ENCODE measurements at regions not wholly inside any gene's neighbourhood (a gene's known extent, or its start where the extent isn't known, plus 50 kb on each side); places are given as distances from the start of the nearest gene placed in this dataset.
"Not testable (repeated sequence)": the region's sequence is repeated elsewhere in the genome, so short reads cannot be mapped to it uniquely, and the experiment has no call there.

- Histone ChIP-seq H3K4me1 (ENCODE audit: control insufficient read depth, low read length) (no peaks in the 10 kb centered on the region), H3K4me2 (ENCODE audit: low read length) (no peak overlapping the region), H3F3A (ENCODE audit: control insufficient read depth, insufficient read depth) (no peaks in the 10 kb centered on the region), H3K9me3 (ENCODE audit: control insufficient read depth, insufficient read depth, low read length) (no peaks in the 10 kb centered on the region), H3K9me2 (replicated peaks; ENCODE audit: control insufficient read depth, low read length) (no peaks in the 10 kb centered on the region), H3K4me3 (ENCODE audit: low read length) (no peak overlapping the region), H3K27ac (ENCODE audit: low read depth, low read length) (no peak overlapping the region), H3K79me2 (ENCODE audit: control insufficient read depth, low read length) (no peaks in the 10 kb centered on the region), H4K20me1 (ENCODE audit: control insufficient read depth, insufficient read depth, low read depth, low read length) (no peaks in the 10 kb centered on the region), H3K36me3 (ENCODE audit: control insufficient read depth, low read length) (no peaks in the 10 kb centered on the region), H3K27me3 (ENCODE audit: control insufficient read depth, low read length) (no peaks in the 10 kb centered on the region)
- TF ChIP-seq EZH2phosphoT487 (IDR thresholded peaks at IDR 0.05; ENCODE audit: borderline replicate concordance, low read length) (no peak), CTCF (IDR thresholded peaks at IDR 0.05; ENCODE audit: low read depth, low read length, poor library complexity, severe bottlenecking) (no peak)
Observed at GRCh38 chr10:33697016-33697415, 362.5 kb upstream of the NRP1 start.

GRCh38 chr10:33695536-33695935 is 361.1 kb upstream of the NRP1 start:
- Histone ChIP-seq H3K4me2 (ENCODE audit: low read length) (no peak overlapping the region), H3K36me3 (ENCODE audit: control insufficient read depth, low read length) (no peaks in the 10 kb centered on the region), H3K27me3 (ENCODE audit: control insufficient read depth, low read length) (no peaks in the 10 kb centered on the region), H3K9me2 (replicated peaks; ENCODE audit: control insufficient read depth, low read length) (no peaks in the 10 kb centered on the region), H3F3A (ENCODE audit: control insufficient read depth, insufficient read depth) (no peaks in the 10 kb centered on the region), H3K79me2 (ENCODE audit: control insufficient read depth, low read length) (no peaks in the 10 kb centered on the region), H3K9me3 (ENCODE audit: control insufficient read depth, insufficient read depth, low read length) (no peaks in the 10 kb centered on the region), H3K27ac (ENCODE audit: low read depth, low read length) (no peak overlapping the region), H3K4me3 (ENCODE audit: low read length) (no peak overlapping the region), H4K20me1 (ENCODE audit: control insufficient read depth, insufficient read depth, low read depth, low read length) (no peaks in the 10 kb centered on the region), H3K4me1 (ENCODE audit: control insufficient read depth, low read length) (no peaks in the 10 kb centered on the region)
- TF ChIP-seq CTCF (IDR thresholded peaks at IDR 0.05; ENCODE audit: low read depth, low read length, poor library complexity, severe bottlenecking) (no peak), EZH2phosphoT487 (IDR thresholded peaks at IDR 0.05; ENCODE audit: borderline replicate concordance, low read length) (no peak)

GRCh38 chr10:33690536-33690935 is 356.1 kb upstream of the NRP1 start:
- H3K4me2 ChIP-seq (ENCODE audit: low read length); H3K27ac ChIP-seq (ENCODE audit: low read depth, low read length); H3K9me2 ChIP-seq (replicated peaks; ENCODE audit: control insufficient read depth, low read length); H3K36me3 ChIP-seq (ENCODE audit: control insufficient read depth, low read length); H3K9me3 ChIP-seq (ENCODE audit: control insufficient read depth, insufficient read depth, low read length); H3K27me3 ChIP-seq (ENCODE audit: control insufficient read depth, low read length); H4K20me1 ChIP-seq (ENCODE audit: control insufficient read depth, insufficient read depth, low read depth, low read length); H3K4me1 ChIP-seq (ENCODE audit: control insufficient read depth, low read length); H3K79me2 ChIP-seq (ENCODE audit: control insufficient read depth, low read length); H3K4me3 ChIP-seq (ENCODE audit: low read length); H3F3A ChIP-seq (ENCODE audit: control insufficient read depth, insufficient read depth): not testable (repeated sequence)

- Histone ChIP-seq H3K9me2 (replicated peaks; ENCODE audit: control insufficient read depth, low read length) (no peaks in the 10 kb centered on the region; the same call in 1 of the 2 replicates), H3F3A (ENCODE audit: control insufficient read depth, insufficient read depth) (no peaks in the 10 kb centered on the region), H3K27me3 (ENCODE audit: control insufficient read depth, low read length) (no peaks in the 10 kb centered on the region)
Observed at GRCh38 chr10:33688506-33688905, 354.0 kb upstream of the NRP1 start.

More at GRCh38 chr10:33688506-33688905, 354.0 kb upstream of the NRP1 start:
- Histone ChIP-seq H3K4me3 (ENCODE audit: low read length) (no peak overlapping the region), H3K9me3 (ENCODE audit: control insufficient read depth, insufficient read depth, low read length) (no peaks in the 10 kb centered on the region; the same call in 1 of the 2 replicates), H3K4me1 (ENCODE audit: control insufficient read depth, low read length) (no peaks in the 10 kb centered on the region), H4K20me1 (ENCODE audit: control insufficient read depth, insufficient read depth, low read depth, low read length) (no peaks in the 10 kb centered on the region), H3K4me2 (ENCODE audit: low read length) (no peak overlapping the region), H3K27ac (ENCODE audit: low read depth, low read length) (no peak overlapping the region), H3K79me2 (ENCODE audit: control insufficient read depth, low read length) (no peaks in the 10 kb centered on the region), H3K36me3 (ENCODE audit: control insufficient read depth, low read length) (no peaks in the 10 kb centered on the region)
- no peak for TF ChIP-seq CTCF (IDR thresholded peaks at IDR 0.05; ENCODE audit: low read depth, low read length, poor library complexity, severe bottlenecking)
- TF ChIP-seq EZH2phosphoT487 (IDR thresholded peaks at IDR 0.05; ENCODE audit: borderline replicate concordance, low read length), result no peak
